ENCODE measurements at regions not wholly inside any gene's neighbourhood (a gene's known extent, or its start where the extent isn't known, plus 50 kb on each side); places are given as distances from the start of the nearest gene placed in this dataset.
A peak's percentile ranks its signal among the peaks of the same experiment; 100 is the strongest.

DNA sequence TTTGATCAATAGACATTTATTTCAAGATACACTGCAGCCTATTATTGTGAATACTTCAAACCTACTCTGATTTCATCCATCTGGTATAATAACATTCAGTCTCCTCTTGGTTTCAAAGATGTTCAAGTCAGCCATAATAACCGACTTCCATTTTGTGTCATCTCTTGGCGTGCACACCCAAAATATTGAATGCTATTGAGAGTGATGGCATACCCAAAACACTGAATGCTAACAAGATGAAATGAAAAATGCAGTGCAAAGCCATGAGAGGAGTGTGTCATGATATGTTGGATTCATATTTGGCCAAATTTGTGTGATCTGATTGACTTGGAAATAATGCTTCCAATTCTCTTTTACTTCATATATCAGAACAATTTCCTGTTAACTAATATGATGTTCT lies 181.2 kb upstream of the PCDH17 start:
- DNase-seq: no peak

GRCh38 chr13:57452228-57452627 lies 179.3 kb upstream of the PCDH17 start:
- no peak for DNase-seq

DNA sequence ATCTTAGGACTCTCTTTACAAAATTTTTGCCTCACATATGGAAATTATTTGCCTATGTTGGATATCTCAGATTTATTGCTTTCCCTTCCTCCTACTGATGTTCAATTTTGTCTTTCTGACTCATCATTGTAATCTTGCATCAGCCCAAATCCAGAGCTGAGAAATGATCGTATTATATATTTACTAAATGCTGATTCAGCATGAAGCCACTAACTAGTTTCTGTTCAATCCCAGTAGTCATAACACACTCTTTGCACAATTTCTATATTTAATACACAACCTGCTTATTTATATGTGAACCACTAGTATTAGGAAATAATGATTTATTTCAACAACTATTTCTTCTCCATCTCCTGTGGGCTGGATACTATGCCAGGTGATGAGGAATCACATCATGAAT lies 161.1 kb upstream of the PCDH17 start:
- DNase-seq: no peak

GRCh38 chr13:57491318-57491717 lies 140.2 kb upstream of the PCDH17 start:
- DNase-seq: no peak

- DNase-seq: no peak
Measured at GRCh38 chr13:57507752-57508463, 123.6 kb upstream of the PCDH17 start.

DNA sequence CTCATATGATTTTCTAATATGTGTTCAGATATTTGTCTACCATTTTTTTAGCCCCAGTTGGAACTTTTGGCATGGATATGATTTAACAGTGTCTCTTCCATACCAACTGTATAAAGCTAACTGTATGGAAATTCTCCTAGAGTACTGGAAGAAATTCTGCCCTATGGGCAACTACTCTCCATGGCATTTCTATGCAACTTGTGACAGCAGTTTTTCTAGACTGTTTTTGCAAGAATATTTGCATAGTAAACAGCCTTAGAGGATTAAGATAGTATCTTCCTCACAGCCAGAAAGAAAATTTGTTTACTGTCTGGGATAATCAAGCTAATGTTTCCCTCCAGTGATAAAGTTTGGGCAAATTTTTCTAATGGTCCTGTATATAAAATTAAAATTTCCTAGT lies 119.9 kb upstream of the PCDH17 start:
- no peak for DNase-seq

- DNase-seq: no peak
Measured at GRCh38 chr13:57527114-57527735, 104.3 kb upstream of the PCDH17 start.

DNA sequence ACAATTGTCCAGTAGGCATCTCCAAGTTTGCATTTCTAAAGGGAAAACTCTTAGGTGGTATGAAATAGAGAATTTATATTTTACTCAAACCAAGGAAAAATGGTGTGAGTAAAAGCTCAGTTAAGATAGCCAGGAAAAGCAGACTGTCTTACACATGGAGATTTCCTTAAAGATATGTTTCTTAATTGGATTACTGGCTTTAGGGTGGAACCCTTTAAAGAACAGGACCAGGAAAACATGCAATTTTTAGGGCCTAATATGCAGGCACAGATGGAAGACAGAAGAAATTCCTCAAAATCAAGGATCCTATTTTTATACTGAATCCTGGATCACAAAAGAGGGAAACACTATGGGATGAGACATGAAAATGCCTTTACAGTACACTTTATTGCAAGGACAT lies 100.3 kb upstream of the PCDH17 start:
- no peak for DNase-seq

DNA sequence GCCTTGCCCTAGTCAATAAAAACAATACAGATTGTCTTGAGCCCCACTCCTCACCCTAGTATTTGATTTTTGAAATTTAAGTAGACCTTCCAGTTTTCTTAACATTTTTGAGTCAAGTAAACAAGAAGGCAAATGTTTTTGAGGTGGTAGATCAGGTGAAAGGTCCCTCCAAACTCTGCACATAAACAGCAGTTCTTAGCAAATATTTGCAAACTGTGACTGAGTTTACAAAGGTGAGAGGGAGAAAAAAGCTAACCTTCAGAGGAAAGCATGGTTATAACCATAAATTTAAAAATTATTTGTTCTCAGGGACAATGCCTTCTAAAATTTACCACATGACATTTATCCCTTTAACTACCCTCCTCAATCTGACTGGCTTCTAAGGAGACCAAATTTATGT lies 84.6 kb upstream of the PCDH17 start:
- DNase-seq: no peak

GRCh38 chr13:57552437-57552836 lies 79.1 kb upstream of the PCDH17 start:
- no peak for DNase-seq

- no peak for DNase-seq
Measured at GRCh38 chr13:57553932-57554331, 77.6 kb upstream of the PCDH17 start.

DNA sequence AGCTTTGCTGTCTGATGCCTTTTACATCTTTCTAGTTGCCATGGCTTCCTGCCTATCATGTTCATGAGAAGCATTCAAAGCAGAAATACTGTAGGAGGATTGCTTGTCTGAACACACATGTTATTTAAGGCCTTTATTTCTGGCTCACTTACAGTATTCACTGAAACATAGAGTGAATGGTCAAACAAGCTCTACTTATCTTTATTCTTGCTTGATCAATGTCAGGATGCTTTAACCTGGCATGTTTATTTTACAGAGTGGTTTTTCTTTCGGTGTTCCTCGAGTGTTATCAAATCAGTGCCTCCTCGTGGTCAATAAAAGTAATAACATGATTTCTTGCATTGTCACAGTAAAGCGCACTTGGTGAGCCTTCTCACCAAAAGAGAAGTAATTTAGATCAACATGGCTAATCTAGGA lies 73.5 kb upstream of the PCDH17 start:
- DNase-seq: peak; percentile 28

DNA sequence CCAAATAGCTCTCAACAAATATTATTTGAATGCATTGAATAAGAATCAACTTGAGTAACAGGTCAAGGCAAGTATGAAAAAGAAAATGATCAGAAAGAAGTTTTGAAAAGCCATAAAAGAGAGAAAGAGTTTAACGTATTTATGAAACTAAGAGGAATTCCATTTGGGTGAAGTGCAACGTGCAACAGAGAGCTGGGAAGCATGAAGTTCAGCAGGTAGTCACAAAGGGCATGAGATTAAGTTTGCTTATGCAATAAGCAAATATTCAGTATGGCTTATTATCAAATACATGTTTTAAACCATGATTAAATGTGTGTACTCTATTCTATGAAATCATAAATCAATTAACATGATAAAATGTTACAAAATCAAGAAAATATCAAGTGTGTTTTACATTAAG lies 62.7 kb upstream of the PCDH17 start:
- DNase-seq: no peak

DNA sequence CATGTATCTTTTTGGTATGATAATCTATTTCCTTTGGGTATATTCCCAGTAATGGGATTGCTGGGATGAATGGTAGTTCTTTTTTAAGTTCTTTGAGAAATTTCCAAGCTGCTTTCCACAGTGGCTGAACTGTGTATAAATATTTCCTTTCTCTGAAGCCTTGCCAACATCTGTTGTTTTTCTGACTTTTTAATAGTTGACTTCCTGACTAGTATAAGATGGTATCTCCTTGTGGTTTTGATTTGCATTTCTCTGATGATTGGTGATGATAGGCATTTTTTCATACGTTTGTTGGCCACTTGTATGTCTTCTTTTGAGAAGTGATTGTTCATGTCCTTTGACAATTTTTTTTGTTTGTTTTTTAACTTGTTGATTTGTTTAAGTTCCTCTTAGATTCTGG lies 61.6 kb upstream of the PCDH17 start:
- DNase-seq: no peak

All from NCI-H1092 (cell line).